ENCODE measurements at regions not wholly inside any gene's neighbourhood (a gene's known extent, or its start where the extent isn't known, plus 50 kb on each side); places are given as distances from the start of the nearest gene placed in this dataset.

DNA sequence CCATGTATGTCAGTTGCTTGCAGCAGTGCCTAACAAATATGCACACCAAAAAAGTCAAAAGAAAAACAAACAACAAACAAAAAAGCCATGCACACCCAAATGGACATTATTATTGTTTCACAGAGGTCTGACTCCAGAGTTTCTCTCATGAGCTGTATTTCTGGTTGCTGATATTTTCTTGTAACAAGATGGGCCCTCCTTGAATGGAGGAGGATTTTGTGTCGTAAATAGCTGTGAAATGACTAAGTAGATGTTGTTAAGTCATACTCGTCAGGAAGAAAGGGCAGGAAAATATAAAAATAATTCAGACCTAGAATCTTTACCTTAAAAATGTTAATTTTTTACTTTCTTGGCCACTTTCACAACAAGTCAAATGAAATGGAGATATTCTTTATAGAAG, 96.0 kb downstream of the PLEKHG1 start:
- no peak for DNase-seq (ENCODE audit: low read depth, low spot score)

More for the DNA sequence above, 96.0 kb downstream of the PLEKHG1 start:
- no peaks in the 10 kb centered on the region for H3K79me2 ChIP-seq (ENCODE audit: control insufficient read depth, insufficient read depth, low read length)
- intact Hi-C loops (cut with micrococcal nuclease) (no loop called here), dilution Hi-C loops (cut with MboI; ENCODE audit: extremely low pct_ligation_motif_present, low sequenced_read_pairs) (no loop called here)
- no peaks in the 10 kb centered on the region for H4K20me1 ChIP-seq (replicated peaks; ENCODE audit: control insufficient read depth, extremely low read depth, insufficient read depth, low read length)
- peaks cover 2% of the 10 kb centered on the region for H3K4me1 ChIP-seq (ENCODE audit: control insufficient read depth, extremely low read depth, insufficient read depth, low read length)
- H3K9me3 ChIP-seq (replicated peaks; ENCODE audit: control insufficient read depth, insufficient read depth, low read length) = no peaks in the 10 kb centered on the region
- no TSS peak for BruUV-seq (replicated peaks)
- ChIA-PET POLR2A (no interaction called here), CTCF (interaction anchor here (1.0 to 3.6 kb wide), 8 partner anchors 8 to 95 kb away, joined by 3 to 18 read pairs (median 4); no protein-coding TSS in a partner anchor)
- H3K36me3 ChIP-seq (ENCODE audit: control insufficient read depth in 2 of 2, extremely low read depth in 1 of 2, insufficient read depth in 2 of 2, low read length in 2 of 2) = no peaks in the 10 kb centered on the region
- no peak overlapping the region for H2AFZ ChIP-seq (ENCODE audit: low read depth, low read length)
- H3K27me3 ChIP-seq (ENCODE audit: control insufficient read depth in 2 of 2, insufficient read depth in 2 of 2, low read length in 2 of 2) = no peaks in the 10 kb centered on the region
- no peak overlapping the region for H3K4me3 ChIP-seq (replicated peaks in 1 of 3; ENCODE audit: insufficient read depth in 1 of 3, low read depth in 1 of 3, low read length in 3 of 3)
- H3K9me1 ChIP-seq (replicated peaks; ENCODE audit: control insufficient read depth, extremely low read depth, insufficient read depth, low read length) = no peaks in the 10 kb centered on the region
- H3K4me2 ChIP-seq (ENCODE audit: insufficient read depth, low read length) = no peak overlapping the region
- FAIRE-seq = peak; percentile 53
- TF ChIP-seq FOS (IDR thresholded peaks at IDR 0.05; ENCODE audit: borderline replicate concordance, insufficient read depth, low read length) (no peak), JUN (IDR thresholded peaks at IDR 0.05; ENCODE audit: borderline replicate concordance, insufficient read depth, insufficient read length, low read depth) (no peak), MYC (IDR thresholded peaks at IDR 0.05; ENCODE audit: low read depth, low read length) (no peak), EZH2 (IDR thresholded peaks at IDR 0.05; ENCODE audit: borderline replicate concordance, low read depth, low read length, severe bottlenecking) (no peak), GATA2 (IDR thresholded peaks at IDR 0.05; ENCODE audit: insufficient read depth, insufficient read length, low read depth, low read length) (no peak), POLR2A (IDR thresholded peaks at IDR 0.05; ENCODE audit: low read depth, low read length) (no peak), POLR2AphosphoS5 (IDR thresholded peaks at IDR 0.05; ENCODE audit: insufficient read depth, low read depth, low read length) (no peak)
- TF ChIP-seq, protein P1, sequence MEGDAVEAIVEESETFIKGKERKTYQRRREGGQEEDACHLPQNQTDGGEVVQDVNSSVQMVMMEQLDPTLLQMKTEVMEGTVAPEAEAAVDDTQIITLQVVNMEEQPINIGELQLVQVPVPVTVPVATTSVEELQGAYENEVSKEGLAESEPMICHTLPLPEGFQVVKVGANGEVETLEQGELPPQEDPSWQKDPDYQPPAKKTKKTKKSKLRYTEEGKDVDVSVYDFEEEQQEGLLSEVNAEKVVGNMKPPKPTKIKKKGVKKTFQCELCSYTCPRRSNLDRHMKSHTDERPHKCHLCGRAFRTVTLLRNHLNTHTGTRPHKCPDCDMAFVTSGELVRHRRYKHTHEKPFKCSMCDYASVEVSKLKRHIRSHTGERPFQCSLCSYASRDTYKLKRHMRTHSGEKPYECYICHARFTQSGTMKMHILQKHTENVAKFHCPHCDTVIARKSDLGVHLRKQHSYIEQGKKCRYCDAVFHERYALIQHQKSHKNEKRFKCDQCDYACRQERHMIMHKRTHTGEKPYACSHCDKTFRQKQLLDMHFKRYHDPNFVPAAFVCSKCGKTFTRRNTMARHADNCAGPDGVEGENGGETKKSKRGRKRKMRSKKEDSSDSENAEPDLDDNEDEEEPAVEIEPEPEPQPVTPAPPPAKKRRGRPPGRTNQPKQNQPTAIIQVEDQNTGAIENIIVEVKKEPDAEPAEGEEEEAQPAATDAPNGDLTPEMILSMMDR (IDR thresholded peaks at IDR 0.05; ENCODE audit: extremely low read depth in 1 of 2, insufficient read depth in 1 of 2, low read depth in 1 of 2, low read length in 2 of 2) = no peak
- TF ChIP-seq, protein P2, sequence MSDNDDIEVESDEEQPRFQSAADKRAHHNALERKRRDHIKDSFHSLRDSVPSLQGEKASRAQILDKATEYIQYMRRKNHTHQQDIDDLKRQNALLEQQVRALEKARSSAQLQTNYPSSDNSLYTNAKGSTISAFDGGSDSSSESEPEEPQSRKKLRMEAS (IDR thresholded peaks at IDR 0.05; ENCODE audit: insufficient read depth, insufficient read length) = no peak
- no peak overlapping the region for H3K9ac ChIP-seq (replicated peaks; ENCODE audit: extremely low read depth, insufficient read depth, low read length)
- H3K27ac ChIP-seq (ENCODE audit: insufficient read depth, low read depth, low read length) = no peak overlapping the region

Measured in endothelial cell of umbilical vein (primary cell).